Liver (tissue), 3 donors: ENCODE measurements at regions not wholly inside any gene's neighbourhood (a gene's known extent, or its start where the extent isn't known, plus 50 kb on each side); places are given as distances from the start of the nearest gene placed in this dataset.

Experiments
- ATF3 ChIP-seq: IDR thresholded peaks from 2 replicates; pipeline ENCODE4 v1.6.1; 2016; ENCODE audit warnings: antibody characterized with exemption
- CTCF ChIP-seq: fragments of 150-350 bp; IDR thresholded peaks from 2 replicates; pipeline ENCODE4 v1.5.1; 2017; ENCODE audit warnings: improper control_type of control experiment, low read depth, low read length; ENCODE audit not compliant: missing input control
- EGR1 ChIP-seq, 2 donors: IDR thresholded peaks; 2 replicates each; pipeline ENCODE4 v1.6.1; 2016 to 2018; ENCODE audit warnings: antibody characterized with exemption in 2 of 2, low read depth in 2 of 2
- TF ChIP-seq, protein P1 (sequence below): IDR thresholded peaks from 2 replicates; pipeline ENCODE4 v1.6.1; 2016; ENCODE audit warnings: antibody characterized with exemption
- TF ChIP-seq, protein P2 (sequence below): IDR thresholded peaks from 2 replicates; pipeline ENCODE4 v1.6.1; 2016; ENCODE audit warnings: antibody characterized with exemption
- donor health status: healthy.
- donor health status: healthy.

DNA sequence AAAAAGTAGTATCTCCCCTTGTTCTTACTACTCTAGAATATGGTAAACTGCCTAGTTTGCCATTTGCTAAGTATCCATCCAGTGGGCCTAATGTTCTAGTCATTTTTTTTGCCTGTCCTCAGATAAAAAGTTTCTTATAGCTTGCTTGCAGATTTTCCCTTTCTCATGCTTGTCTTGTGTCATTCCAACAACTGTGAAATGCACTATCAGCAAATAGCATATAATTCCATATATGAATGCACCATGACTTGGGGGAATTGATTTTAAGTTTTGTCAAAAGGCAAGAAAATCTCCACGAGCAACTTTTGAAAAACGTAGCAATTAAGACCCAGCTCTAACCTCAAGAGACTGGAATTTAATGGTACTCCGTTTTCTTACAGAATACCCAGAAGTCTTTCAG lies 286.2 kb upstream of the GPR149 start:
- TF ChIP-seq CTCF (no peak), EGR1 (IDR thresholded peaks at IDR 0.05; ENCODE audit: low read depth in 2 of 2) (no peak), ATF3 (no peak)
- TF ChIP-seq, protein P1, sequence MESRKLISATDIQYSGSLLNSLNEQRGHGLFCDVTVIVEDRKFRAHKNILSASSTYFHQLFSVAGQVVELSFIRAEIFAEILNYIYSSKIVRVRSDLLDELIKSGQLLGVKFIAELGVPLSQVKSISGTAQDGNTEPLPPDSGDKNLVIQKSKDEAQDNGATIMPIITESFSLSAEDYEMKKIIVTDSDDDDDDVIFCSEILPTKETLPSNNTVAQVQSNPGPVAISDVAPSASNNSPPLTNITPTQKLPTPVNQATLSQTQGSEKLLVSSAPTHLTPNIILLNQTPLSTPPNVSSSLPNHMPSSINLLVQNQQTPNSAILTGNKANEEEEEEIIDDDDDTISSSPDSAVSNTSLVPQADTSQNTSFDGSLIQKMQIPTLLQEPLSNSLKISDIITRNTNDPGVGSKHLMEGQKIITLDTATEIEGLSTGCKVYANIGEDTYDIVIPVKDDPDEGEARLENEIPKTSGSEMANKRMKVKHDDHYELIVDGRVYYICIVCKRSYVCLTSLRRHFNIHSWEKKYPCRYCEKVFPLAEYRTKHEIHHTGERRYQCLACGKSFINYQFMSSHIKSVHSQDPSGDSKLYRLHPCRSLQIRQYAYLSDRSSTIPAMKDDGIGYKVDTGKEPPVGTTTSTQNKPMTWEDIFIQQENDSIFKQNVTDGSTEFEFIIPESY: no peak
- TF ChIP-seq, protein P2, sequence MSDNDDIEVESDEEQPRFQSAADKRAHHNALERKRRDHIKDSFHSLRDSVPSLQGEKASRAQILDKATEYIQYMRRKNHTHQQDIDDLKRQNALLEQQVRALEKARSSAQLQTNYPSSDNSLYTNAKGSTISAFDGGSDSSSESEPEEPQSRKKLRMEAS: no peak
